T-helper 1 cell treated with Interleukin-12 subunit alpha and Interleukin-12 subunit beta and Interleukin-4 antibody, amounts not matched to agents 30 μg/mL and 1 μg/mL, for 36 hours (primary cell): ENCODE measurements at regions not wholly inside any gene's neighbourhood (a gene's known extent, or its start where the extent isn't known, plus 50 kb on each side); places are given as distances from the start of the nearest gene placed in this dataset.
"Not testable (repeated sequence)": the region's sequence is repeated elsewhere in the genome, so short reads cannot be mapped to it uniquely, and the experiment has no call there.

Source experiments
- H3K27ac Mint-ChIP-seq: one replicate; pipeline ENCODE4 v1.8.0; 2021; ENCODE audit warnings: mild to moderate bottlenecking, mixed read lengths
- H3K27me3 Mint-ChIP-seq: one replicate; pipeline ENCODE4 v1.8.0; 2021; ENCODE audit warnings: low read depth, mixed read lengths
- H3K36me3 Mint-ChIP-seq: one replicate; pipeline ENCODE4 v1.8.0; 2021; ENCODE audit warnings: low read depth, mixed read lengths
- H3K4me1 Mint-ChIP-seq: one replicate; pipeline ENCODE4 v1.8.0; 2021; ENCODE audit warnings: low read depth, mixed read lengths
- H3K4me3 Mint-ChIP-seq: one replicate; pipeline ENCODE4 v1.8.0; 2021; ENCODE audit warnings: mild to moderate bottlenecking, moderate library complexity, mixed read lengths
- H3K9me3 Mint-ChIP-seq: one replicate; pipeline ENCODE4 v1.8.0; 2021; ENCODE audit warnings: mixed read lengths

- peaks cover 35% of the 10 kb centered on the region for H3K9me3 Mint-ChIP-seq
- H3K36me3 Mint-ChIP-seq = no peaks in the 10 kb centered on the region
- no peaks in the 10 kb centered on the region for H3K27me3 Mint-ChIP-seq
- H3K27ac Mint-ChIP-seq = no peak overlapping the region
- no peaks in the 10 kb centered on the region for H3K4me1 Mint-ChIP-seq
- no peak overlapping the region for H3K4me3 Mint-ChIP-seq
Observed at GRCh38 chr15:23750179-23750578, 63.1 kb upstream of the NDN start.

GRCh38 chr15:23750776-23751175, 63.7 kb upstream of the NDN start:
- H3K27me3 Mint-ChIP-seq = no peaks in the 10 kb centered on the region
- peaks cover 41% of the 10 kb centered on the region for H3K9me3 Mint-ChIP-seq
- no peaks in the 10 kb centered on the region for H3K4me1 Mint-ChIP-seq
- H3K36me3 Mint-ChIP-seq = no peaks in the 10 kb centered on the region
- no peak overlapping the region for H3K27ac Mint-ChIP-seq
- H3K4me3 Mint-ChIP-seq = no peak overlapping the region

DNA sequence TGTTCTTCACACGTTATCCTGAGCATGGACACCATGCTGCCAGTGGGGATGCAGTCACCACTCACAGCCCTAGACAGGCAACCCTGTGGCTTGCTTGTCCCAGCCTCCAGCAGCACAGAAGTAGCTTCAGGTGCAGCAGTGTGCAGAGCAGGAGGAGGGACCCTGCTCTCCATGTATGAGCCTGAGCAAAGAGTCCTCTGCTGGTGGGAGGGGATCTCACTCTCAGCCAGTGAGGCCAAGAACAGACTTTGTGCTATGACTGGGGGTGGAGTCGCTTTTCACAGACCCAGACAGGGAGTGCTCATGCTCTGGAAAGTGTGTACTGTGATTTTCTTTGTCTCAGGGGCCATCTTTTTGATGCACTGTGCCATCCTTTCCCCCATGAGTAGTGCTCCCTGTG, 66.1 kb upstream of the NDN start:
- Mint-ChIP-seq H3K4me3 (no peak overlapping the region), H3K9me3 (peaks cover 42% of the 10 kb centered on the region)

GRCh38 chr15:23758891-23759290, 71.8 kb upstream of the NDN start:
- H3K4me1 Mint-ChIP-seq = no peaks in the 10 kb centered on the region
- no peak overlapping the region for H3K4me3 Mint-ChIP-seq
- peaks cover 52% of the 10 kb centered on the region for H3K9me3 Mint-ChIP-seq
- no peak overlapping the region for H3K27ac Mint-ChIP-seq
- H3K27me3 Mint-ChIP-seq = no peaks in the 10 kb centered on the region
- H3K36me3 Mint-ChIP-seq = no peaks in the 10 kb centered on the region

More for the DNA sequence above, 66.1 kb upstream of the NDN start:
- H3K27me3 Mint-ChIP-seq = no peaks in the 10 kb centered on the region
- H3K27ac Mint-ChIP-seq = no peak overlapping the region
- H3K4me1 Mint-ChIP-seq = no peaks in the 10 kb centered on the region
- H3K36me3 Mint-ChIP-seq = no peaks in the 10 kb centered on the region

- H3K4me1 Mint-ChIP-seq = no peaks in the 10 kb centered on the region
- H3K36me3 Mint-ChIP-seq = no peaks in the 10 kb centered on the region
- H3K27ac Mint-ChIP-seq = no peak overlapping the region
- H3K4me3 Mint-ChIP-seq = no peak overlapping the region
- no peaks in the 10 kb centered on the region for H3K27me3 Mint-ChIP-seq
- peaks cover 60% of the 10 kb centered on the region for H3K9me3 Mint-ChIP-seq
Observed at GRCh38 chr15:23760024-23760423, 72.9 kb upstream of the NDN start.

GRCh38 chr15:23761386-23761785, 74.3 kb upstream of the NDN start:
- peaks cover 53% of the 10 kb centered on the region for H3K9me3 Mint-ChIP-seq
- no peaks in the 10 kb centered on the region for H3K27me3 Mint-ChIP-seq
- H3K36me3 Mint-ChIP-seq = no peaks in the 10 kb centered on the region
- no peaks in the 10 kb centered on the region for H3K4me1 Mint-ChIP-seq
- no peak overlapping the region for H3K4me3 Mint-ChIP-seq
- no peak overlapping the region for H3K27ac Mint-ChIP-seq

- H3K36me3 Mint-ChIP-seq = no peaks in the 10 kb centered on the region
- H3K9me3 Mint-ChIP-seq = peaks cover 54% of the 10 kb centered on the region
- H3K27me3 Mint-ChIP-seq = no peaks in the 10 kb centered on the region
- H3K27ac Mint-ChIP-seq = no peak overlapping the region
- H3K4me1 Mint-ChIP-seq = no peaks in the 10 kb centered on the region
- no peak overlapping the region for H3K4me3 Mint-ChIP-seq
Observed at GRCh38 chr15:23762026-23762425, 74.9 kb upstream of the NDN start.

GRCh38 chr15:23763021-23763420, 75.9 kb upstream of the NDN start:
- no peaks in the 10 kb centered on the region for H3K36me3 Mint-ChIP-seq
- no peak overlapping the region for H3K27ac Mint-ChIP-seq
- H3K4me3 Mint-ChIP-seq = no peak overlapping the region
- H3K9me3 Mint-ChIP-seq = peaks cover 59% of the 10 kb centered on the region
- H3K4me1 Mint-ChIP-seq = no peaks in the 10 kb centered on the region
- H3K27me3 Mint-ChIP-seq = no peaks in the 10 kb centered on the region

DNA sequence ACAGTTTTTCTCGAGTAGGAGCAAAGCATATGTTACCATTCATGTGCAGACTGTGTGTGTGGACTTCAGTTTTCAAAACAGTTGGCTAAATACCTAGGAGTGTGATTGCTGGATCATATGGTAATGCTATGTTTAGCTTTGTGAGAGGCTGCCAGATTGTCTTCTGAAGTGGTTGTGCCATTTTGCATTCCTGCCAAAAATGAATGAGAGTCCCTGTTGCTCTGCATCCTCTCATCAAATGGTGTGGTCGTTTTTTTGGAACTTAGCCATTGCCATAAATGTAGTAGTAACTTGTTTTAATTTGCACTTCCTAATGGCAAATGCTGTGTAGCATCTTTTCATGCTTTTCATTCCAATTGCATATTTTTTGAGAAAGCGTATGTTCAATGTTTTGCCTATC, 77.2 kb upstream of the NDN start:
- H3K27ac Mint-ChIP-seq = no peak overlapping the region
- no peaks in the 10 kb centered on the region for H3K27me3 Mint-ChIP-seq
- H3K9me3 Mint-ChIP-seq = peaks cover 51% of the 10 kb centered on the region
- H3K4me3 Mint-ChIP-seq = no peak overlapping the region
- no peaks in the 10 kb centered on the region for H3K4me1 Mint-ChIP-seq
- no peaks in the 10 kb centered on the region for H3K36me3 Mint-ChIP-seq

DNA sequence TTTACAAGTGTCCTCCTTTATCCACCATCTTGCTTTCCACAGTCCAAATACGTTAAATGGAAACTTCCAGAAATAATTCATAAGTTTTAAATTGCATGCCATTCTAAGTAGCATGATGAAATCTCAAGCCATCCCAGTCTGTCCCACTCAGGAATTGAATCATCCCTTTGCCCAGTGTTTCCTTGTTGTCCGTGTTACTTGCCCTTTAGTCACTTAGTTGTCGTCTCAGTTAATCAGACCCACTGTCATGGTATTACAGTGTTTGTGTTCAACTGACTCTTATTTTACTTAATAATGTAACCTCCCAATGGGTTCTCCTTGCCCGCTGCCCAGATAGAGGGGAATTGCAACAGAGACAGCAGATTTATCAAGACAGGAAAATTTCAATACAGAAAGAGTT, 77.6 kb upstream of the NDN start:
- Mint-ChIP-seq H3K27ac (no peak overlapping the region), H3K4me3 (no peak overlapping the region), H3K36me3 (no peaks in the 10 kb centered on the region), H3K4me1 (no peaks in the 10 kb centered on the region), H3K27me3 (no peaks in the 10 kb centered on the region), H3K9me3 (peaks cover 48% of the 10 kb centered on the region)

GRCh38 chr15:23766779-23767178, 79.7 kb upstream of the NDN start:
- H3K27me3 Mint-ChIP-seq, H3K27ac Mint-ChIP-seq, H3K4me3 Mint-ChIP-seq, H3K36me3 Mint-ChIP-seq, H3K4me1 Mint-ChIP-seq: not testable (repeated sequence)
- H3K9me3 Mint-ChIP-seq = peaks cover 55% of the 10 kb centered on the region

GRCh38 chr15:23773093-23773492, 86.0 kb upstream of the NDN start:
- H3K4me3 Mint-ChIP-seq = no peak overlapping the region
- no peaks in the 10 kb centered on the region for H3K4me1 Mint-ChIP-seq
- no peaks in the 10 kb centered on the region for H3K36me3 Mint-ChIP-seq
- H3K27me3 Mint-ChIP-seq = no peaks in the 10 kb centered on the region
- H3K9me3 Mint-ChIP-seq = peaks cover 59% of the 10 kb centered on the region
- H3K27ac Mint-ChIP-seq = no peak overlapping the region

- peaks cover 21% of the 10 kb centered on the region for H3K9me3 Mint-ChIP-seq
- no peaks in the 10 kb centered on the region for H3K4me1 Mint-ChIP-seq
- H3K27ac Mint-ChIP-seq = no peak overlapping the region
- no peaks in the 10 kb centered on the region for H3K36me3 Mint-ChIP-seq
- no peak overlapping the region for H3K4me3 Mint-ChIP-seq
- H3K27me3 Mint-ChIP-seq = no peaks in the 10 kb centered on the region
Observed at GRCh38 chr15:23787346-23788105, 100.4 kb upstream of the NDN start.

GRCh38 chr15:23793191-23793680, 106.1 kb upstream of the NDN start:
- peaks cover 57% of the 10 kb centered on the region for H3K9me3 Mint-ChIP-seq

GRCh38 chr15:23797747-23798446, 110.8 kb upstream of the NDN start:
- Mint-ChIP-seq H3K27me3 (no peaks in the 10 kb centered on the region), H3K27ac (no peak overlapping the region), H3K9me3 (peaks cover 57% of the 10 kb centered on the region), H3K4me1 (no peaks in the 10 kb centered on the region), H3K4me3 (no peak overlapping the region), H3K36me3 (no peaks in the 10 kb centered on the region)

More at GRCh38 chr15:23793191-23793680, 106.1 kb upstream of the NDN start:
- no peaks in the 10 kb centered on the region for H3K27me3 Mint-ChIP-seq
- no peaks in the 10 kb centered on the region for H3K36me3 Mint-ChIP-seq
- H3K4me1 Mint-ChIP-seq = no peaks in the 10 kb centered on the region
- no peak overlapping the region for H3K27ac Mint-ChIP-seq
- no peak overlapping the region for H3K4me3 Mint-ChIP-seq
